HepG2 (cell line): ENCODE measurements at regions not wholly inside any gene's neighbourhood (a gene's known extent, or its start where the extent isn't known, plus 50 kb on each side); places are given as distances from the start of the nearest gene placed in this dataset.

Source experiments
- ATF3 ChIP-seq: sonication (generic); formaldehyde crosslinking; IDR thresholded peaks from 2 replicates; pipeline ENCODE4 v1.4.0; 2020; ENCODE audit warnings: missing genetic modification reagents
- BORCS8-MEF2B ChIP-seq: sonication (generic); formaldehyde crosslinking; IDR thresholded peaks from 2 replicates; pipeline ENCODE4 v1.8.0; 2022; ENCODE audit warnings: mild to moderate bottlenecking, missing genetic modification reagents
- CEBPG ChIP-seq: IDR thresholded peaks from 2 replicates; pipeline ENCODE4 v1.6.1; 2016
- EHMT2 ChIP-seq: fragments of 200-600 bp; sonication (generic); IDR thresholded peaks from 2 replicates; pipeline ENCODE4 v1.7.0; 2017; ENCODE audit warnings: antibody characterized with exemption, low read depth, low read length, borderline replicate concordance
- ETV6 ChIP-seq: sonication (generic); formaldehyde crosslinking; conservative IDR thresholded peaks from 2 replicates; pipeline ENCODE4 v1.4.0; 2020; ENCODE audit warnings: missing genetic modification reagents
- FOXC1 ChIP-seq: sonication (generic); formaldehyde crosslinking; IDR thresholded peaks from 2 replicates; pipeline ENCODE4 v1.8.0; 2022; ENCODE audit warnings: mild to moderate bottlenecking, missing genetic modification reagents, borderline replicate concordance
- HDAC1 ChIP-seq: sonication (generic); formaldehyde crosslinking; IDR thresholded peaks from 2 replicates; pipeline ENCODE4 v1.5.1; 2020; ENCODE audit warnings: mild to moderate bottlenecking, missing genetic modification reagents
- JARID2 ChIP-seq: sonication (generic); formaldehyde crosslinking; IDR thresholded peaks from 2 replicates; pipeline ENCODE4 v1.8.1; 2023; ENCODE audit warnings: missing genetic modification reagents, inconsistent platforms; ENCODE audit not compliant: insufficient replicate concordance
- KDM1A ChIP-seq: IDR thresholded peaks from 2 replicates; pipeline ENCODE4 v1.6.1; 2016; ENCODE audit warnings: missing compliant biosample characterization
- KLF6 ChIP-seq: IDR thresholded peaks from 2 replicates; pipeline ENCODE4 v1.8.0; 2016; ENCODE audit warnings: missing biosample characterization, missing genetic modification reagents
- SALL1 ChIP-seq: sonication (generic); formaldehyde crosslinking; IDR thresholded peaks from 2 replicates; pipeline ENCODE4 v1.8.0; 2022; ENCODE audit warnings: mild to moderate bottlenecking, missing genetic modification reagents
- SETDB1 ChIP-seq: sonication (generic); formaldehyde crosslinking; IDR thresholded peaks from 2 replicates; pipeline ENCODE4 v1.5.1; 2020; ENCODE audit warnings: missing genetic modification reagents, mild to moderate bottlenecking, borderline replicate concordance
- SMAD3 ChIP-seq: sonication (generic); formaldehyde crosslinking; IDR thresholded peaks from 2 replicates; pipeline ENCODE4 v1.4.0; 2020; ENCODE audit warnings: missing genetic modification reagents
- SNAPC5 ChIP-seq: sonication (generic); formaldehyde crosslinking; IDR thresholded peaks from 2 replicates; pipeline ENCODE4 v1.8.1; 2023; ENCODE audit warnings: mild to moderate bottlenecking, missing genetic modification reagents, borderline replicate concordance
- SNRNP70 ChIP-seq: fragments of 200-400 bp; formaldehyde crosslinking; IDR thresholded peaks from 2 replicates; pipeline ENCODE4 v1.6.1; 2017; ENCODE audit warnings: mild to moderate bottlenecking, low read depth, low read length, moderate library complexity
- SSRP1 ChIP-seq: IDR thresholded peaks from 2 replicates; pipeline ENCODE4 v1.6.1; 2016; ENCODE audit warnings: control low read depth
- U2AF1 ChIP-seq: fragments of 200-400 bp; formaldehyde crosslinking; optimal IDR thresholded peaks from 2 replicates; pipeline ENCODE3; 2017; ENCODE audit warnings: mild to moderate bottlenecking, low read depth, low read length
- ZNF138 ChIP-seq: sonication (generic); formaldehyde crosslinking; IDR thresholded peaks from 2 replicates; pipeline ENCODE4 v1.5.0; 2020; ENCODE audit warnings: mild to moderate bottlenecking, low read depth, missing genetic modification reagents
- ZNF446 ChIP-seq: sonication (generic); formaldehyde crosslinking; IDR thresholded peaks from 2 replicates; pipeline ENCODE4 v1.5.0; 2020; ENCODE audit warnings: mild to moderate bottlenecking, missing genetic modification reagents
- ZNF777 ChIP-seq: sonication (generic); formaldehyde crosslinking; IDR thresholded peaks from 2 replicates; pipeline ENCODE4 v1.4.0; 2020; ENCODE audit warnings: missing genetic modification reagents
- TF ChIP-seq, protein P1 (sequence below): sonication (generic); formaldehyde crosslinking; IDR thresholded peaks from 2 replicates; pipeline ENCODE4 v1.4.0; 2020; ENCODE audit warnings: missing genetic modification reagents
- TF ChIP-seq, protein P2 (sequence below): sonication (generic); formaldehyde crosslinking; IDR thresholded peaks from 2 replicates; pipeline ENCODE4 v1.4.0; 2020; ENCODE audit warnings: mild to moderate bottlenecking, missing genetic modification reagents, borderline replicate concordance
- TF ChIP-seq, protein P3 (sequence below): IDR thresholded peaks from 2 replicates; pipeline ENCODE4 v1.6.1; 2016; ENCODE audit warnings: missing compliant biosample characterization, missing genetic modification reagents, borderline replicate concordance

DNA sequence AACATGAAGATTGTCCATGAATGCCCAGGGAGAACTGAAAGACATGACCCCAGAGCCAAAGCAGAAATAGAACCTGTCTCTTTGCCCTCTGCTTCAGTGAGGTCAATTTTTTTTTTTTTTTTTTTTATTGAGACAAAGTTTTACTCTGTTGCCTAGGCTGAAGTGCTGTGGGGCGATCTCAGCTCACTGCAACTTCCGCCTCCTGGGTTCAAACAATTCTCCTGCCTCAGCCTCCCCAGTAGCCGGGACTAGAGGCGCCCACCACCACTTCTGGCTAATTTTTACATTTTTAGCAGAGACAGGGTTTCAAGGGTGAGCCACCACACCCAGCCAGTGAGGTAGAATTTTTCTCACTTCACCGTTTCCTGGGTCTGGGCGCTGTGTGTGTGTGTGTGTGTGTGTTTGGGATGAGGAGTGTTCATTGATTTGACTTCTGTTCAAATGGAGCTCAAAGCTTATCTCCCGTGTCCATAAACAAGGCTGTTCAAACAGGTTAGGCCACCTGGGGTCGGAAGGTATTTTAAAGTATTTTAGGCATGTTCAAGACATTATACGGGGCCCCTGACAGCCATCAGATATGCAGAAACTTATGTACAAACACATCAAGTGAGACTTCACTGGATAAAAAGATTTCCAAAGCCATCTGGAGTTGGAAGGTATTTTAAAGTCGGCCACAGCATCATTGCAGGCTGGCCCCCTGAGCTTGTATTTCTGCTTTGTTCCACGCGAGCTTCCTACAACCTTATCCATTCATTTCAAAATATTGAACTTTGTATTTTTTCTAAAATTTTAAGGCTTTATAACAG, 93.8 kb downstream of the MAP3K8 start (continued):
- TF ChIP-seq, protein P1, sequence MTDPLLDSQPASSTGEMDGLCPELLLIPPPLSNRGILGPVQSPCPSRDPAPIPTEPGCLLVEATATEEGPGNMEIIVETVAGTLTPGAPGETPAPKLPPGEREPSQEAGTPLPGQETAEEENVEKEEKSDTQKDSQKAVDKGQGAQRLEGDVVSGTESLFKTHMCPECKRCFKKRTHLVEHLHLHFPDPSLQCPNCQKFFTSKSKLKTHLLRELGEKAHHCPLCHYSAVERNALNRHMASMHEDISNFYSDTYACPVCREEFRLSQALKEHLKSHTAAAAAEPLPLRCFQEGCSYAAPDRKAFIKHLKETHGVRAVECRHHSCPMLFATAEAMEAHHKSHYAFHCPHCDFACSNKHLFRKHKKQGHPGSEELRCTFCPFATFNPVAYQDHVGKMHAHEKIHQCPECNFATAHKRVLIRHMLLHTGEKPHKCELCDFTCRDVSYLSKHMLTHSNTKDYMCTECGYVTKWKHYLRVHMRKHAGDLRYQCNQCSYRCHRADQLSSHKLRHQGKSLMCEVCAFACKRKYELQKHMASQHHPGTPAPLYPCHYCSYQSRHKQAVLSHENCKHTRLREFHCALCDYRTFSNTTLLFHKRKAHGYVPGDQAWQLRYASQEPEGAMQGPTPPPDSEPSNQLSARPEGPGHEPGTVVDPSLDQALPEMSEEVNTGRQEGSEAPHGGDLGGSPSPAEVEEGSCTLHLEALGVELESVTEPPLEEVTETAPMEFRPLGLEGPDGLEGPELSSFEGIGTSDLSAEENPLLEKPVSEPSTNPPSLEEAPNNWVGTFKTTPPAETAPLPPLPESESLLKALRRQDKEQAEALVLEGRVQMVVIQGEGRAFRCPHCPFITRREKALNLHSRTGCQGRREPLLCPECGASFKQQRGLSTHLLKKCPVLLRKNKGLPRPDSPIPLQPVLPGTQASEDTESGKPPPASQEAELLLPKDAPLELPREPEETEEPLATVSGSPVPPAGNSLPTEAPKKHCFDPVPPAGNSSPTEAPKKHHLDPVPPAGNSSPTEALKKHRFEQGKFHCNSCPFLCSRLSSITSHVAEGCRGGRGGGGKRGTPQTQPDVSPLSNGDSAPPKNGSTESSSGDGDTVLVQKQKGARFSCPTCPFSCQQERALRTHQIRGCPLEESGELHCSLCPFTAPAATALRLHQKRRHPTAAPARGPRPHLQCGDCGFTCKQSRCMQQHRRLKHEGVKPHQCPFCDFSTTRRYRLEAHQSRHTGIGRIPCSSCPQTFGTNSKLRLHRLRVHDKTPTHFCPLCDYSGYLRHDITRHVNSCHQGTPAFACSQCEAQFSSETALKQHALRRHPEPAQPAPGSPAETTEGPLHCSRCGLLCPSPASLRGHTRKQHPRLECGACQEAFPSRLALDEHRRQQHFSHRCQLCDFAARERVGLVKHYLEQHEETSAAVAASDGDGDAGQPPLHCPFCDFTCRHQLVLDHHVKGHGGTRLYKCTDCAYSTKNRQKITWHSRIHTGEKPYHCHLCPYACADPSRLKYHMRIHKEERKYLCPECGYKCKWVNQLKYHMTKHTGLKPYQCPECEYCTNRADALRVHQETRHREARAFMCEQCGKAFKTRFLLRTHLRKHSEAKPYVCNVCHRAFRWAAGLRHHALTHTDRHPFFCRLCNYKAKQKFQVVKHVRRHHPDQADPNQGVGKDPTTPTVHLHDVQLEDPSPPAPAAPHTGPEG: no peak
- TF ChIP-seq HDAC1 (peak; percentile 84), ZNF446 (CRISPR knock-in tag) (no peak), KDM1A (CRISPR knock-in tag) (no peak), JARID2 (no peak), SNAPC5 (CRISPR knock-in tag) (no peak), EHMT2 (no peak), SNRNP70 (no peak), U2AF1 (no peak), BORCS8-MEF2B (CRISPR knock-in tag) (no peak), CEBPG (CRISPR knock-in tag) (no peak; the same call in 1 of the 2 replicates), SETDB1 (CRISPR knock-in tag) (no peak), ZNF138 (CRISPR knock-in tag) (no peak), ATF3 (CRISPR knock-in tag) (no peak), SALL1 (peak; percentile 96), ZNF777 (CRISPR knock-in tag) (no peak), ETV6 (CRISPR knock-in tag) (no peak), SMAD3 (CRISPR knock-in tag) (no peak), FOXC1 (no peak; the same call in 1 of the 2 replicates), KLF6 (CRISPR knock-in tag) (no peak), SSRP1 (CRISPR knock-in tag) (no peak)
- TF ChIP-seq, protein P2, sequence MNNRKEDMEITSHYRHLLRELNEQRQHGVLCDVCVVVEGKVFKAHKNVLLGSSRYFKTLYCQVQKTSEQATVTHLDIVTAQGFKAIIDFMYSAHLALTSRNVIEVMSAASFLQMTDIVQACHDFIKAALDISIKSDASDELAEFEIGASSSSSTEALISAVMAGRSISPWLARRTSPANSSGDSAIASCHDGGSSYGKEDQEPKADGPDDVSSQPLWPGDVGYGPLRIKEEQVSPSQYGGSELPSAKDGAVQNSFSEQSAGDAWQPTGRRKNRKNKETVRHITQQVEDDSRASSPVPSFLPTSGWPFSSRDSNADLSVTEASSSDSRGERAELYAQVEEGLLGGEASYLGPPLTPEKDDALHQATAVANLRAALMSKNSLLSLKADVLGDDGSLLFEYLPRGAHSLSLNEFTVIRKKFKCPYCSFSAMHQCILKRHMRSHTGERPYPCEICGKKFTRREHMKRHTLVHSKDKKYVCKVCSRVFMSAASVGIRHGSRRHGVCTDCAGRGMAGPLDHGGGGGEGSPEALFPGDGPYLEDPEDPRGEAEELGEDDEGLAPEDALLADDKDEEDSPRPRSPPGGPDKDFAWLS (CRISPR knock-in tag): no peak
- TF ChIP-seq, protein P3, sequence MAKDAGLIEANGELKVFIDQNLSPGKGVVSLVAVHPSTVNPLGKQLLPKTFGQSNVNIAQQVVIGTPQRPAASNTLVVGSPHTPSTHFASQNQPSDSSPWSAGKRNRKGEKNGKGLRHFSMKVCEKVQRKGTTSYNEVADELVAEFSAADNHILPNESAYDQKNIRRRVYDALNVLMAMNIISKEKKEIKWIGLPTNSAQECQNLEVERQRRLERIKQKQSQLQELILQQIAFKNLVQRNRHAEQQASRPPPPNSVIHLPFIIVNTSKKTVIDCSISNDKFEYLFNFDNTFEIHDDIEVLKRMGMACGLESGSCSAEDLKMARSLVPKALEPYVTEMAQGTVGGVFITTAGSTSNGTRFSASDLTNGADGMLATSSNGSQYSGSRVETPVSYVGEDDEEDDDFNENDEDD (CRISPR knock-in tag): no peak
